Body of pancreas (tissue), 4 donors: ENCODE measurements at regions not wholly inside any gene's neighbourhood (a gene's known extent, or its start where the extent isn't known, plus 50 kb on each side); places are given as distances from the start of the nearest gene placed in this dataset.

Experiments
- CTCF ChIP-seq, 7 experiments: fragments of 450-650 bp in 4 of 7; fragments of 200-600 bp in 3 of 7; sonication (generic) in 3 of 7; IDR thresholded peaks; one replicate each; pipeline ENCODE4 v1.5.1; 2016 to 2019; ENCODE audit warnings: antibody characterized with exemption in 7 of 7
- POLR2A ChIP-seq, 3 donors: fragments of 450-650 bp; IDR thresholded peaks; one replicate each; pipeline ENCODE4 v1.6.1; 2016; ENCODE audit warnings: antibody characterized with exemption in 3 of 3, mild to moderate bottlenecking in 2 of 3

- TF ChIP-seq CTCF (IDR thresholded peaks at IDR 0.05): no peak
- no peak for TF ChIP-seq POLR2A (IDR thresholded peaks at IDR 0.05)
These were observed 1290.3 kb downstream of the XPNPEP1 start for GRCh38 chr10:108633046-108633445.
